Activated naive CD4-positive, alpha-beta T cell treated with anti-CD3 and anti-CD28 coated beads, Interleukin-2, amount 10 ng/mL, durations not matched to agents 7 days and 5 days (primary cell): ENCODE measurements at regions not wholly inside any gene's neighbourhood (a gene's known extent, or its start where the extent isn't known, plus 50 kb on each side); places are given as distances from the start of the nearest gene placed in this dataset.
"Not testable (repeated sequence)": the region's sequence is repeated elsewhere in the genome, so short reads cannot be mapped to it uniquely, and the experiment has no call there.

Experiments
- CTCF ChIA-PET: fragments of 350-600 bp; sonication (Branson Sonifier 250); formaldehyde crosslinking; loops from one replicate; lab custom pipeline; 2021; ENCODE audit warnings: antibody characterized with exemption; lab: Charles Lee
- DNase-seq: peaks from one replicate; pipeline ENCODE4 v3.0.0-alpha.2; 2020
- H3K27ac Mint-ChIP-seq: one replicate; pipeline ENCODE4 v1.8.0; 2021; ENCODE audit warnings: mild to moderate bottlenecking, moderate library complexity, mixed read lengths
- H3K27me3 Mint-ChIP-seq: one replicate; pipeline ENCODE4 v1.8.0; 2021; ENCODE audit warnings: mild to moderate bottlenecking, mixed read lengths
- H3K36me3 Mint-ChIP-seq: one replicate; pipeline ENCODE4 v1.8.0; 2021; ENCODE audit warnings: mixed read lengths
- H3K4me1 Mint-ChIP-seq: one replicate; pipeline ENCODE4 v1.8.0; 2021; ENCODE audit warnings: mixed read lengths
- H3K4me3 Mint-ChIP-seq: one replicate; pipeline ENCODE4 v1.8.0; 2021; ENCODE audit warnings: mild to moderate bottlenecking, moderate library complexity, mixed read lengths
- H3K9me3 Mint-ChIP-seq: one replicate; pipeline ENCODE4 v1.8.0; 2021; ENCODE audit warnings: mixed read lengths

DNA sequence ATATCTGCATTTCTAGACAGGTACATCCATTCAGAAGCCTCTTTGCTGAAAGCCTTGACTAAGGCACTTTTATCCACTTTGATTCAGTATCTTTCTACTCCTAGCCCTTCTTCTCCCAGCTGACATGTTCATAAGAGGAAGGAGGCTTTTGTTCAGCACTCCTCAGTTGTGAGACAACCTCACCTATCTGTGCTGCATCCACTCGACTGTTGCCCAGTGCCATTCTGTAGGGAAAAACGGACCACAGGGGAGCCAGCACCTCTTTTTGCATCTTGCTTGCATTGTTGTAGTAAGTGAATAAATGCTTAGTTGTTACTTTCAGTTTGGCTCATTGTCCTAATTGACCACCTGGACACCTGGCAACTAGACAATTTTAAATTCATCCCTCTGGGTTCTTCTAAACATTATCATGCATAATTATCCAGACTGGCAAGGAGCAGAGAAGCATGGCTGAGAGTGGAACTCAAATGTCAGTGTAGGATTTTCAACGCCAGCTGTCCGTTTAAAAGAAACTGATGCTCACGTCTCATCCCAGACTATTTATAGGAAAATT is 83.8 kb upstream of the BOD1L1 start:
- H3K4me1 Mint-ChIP-seq: no peaks in the 10 kb centered on the region
- H3K27me3 Mint-ChIP-seq: no peaks in the 10 kb centered on the region
- H3K9me3 Mint-ChIP-seq: no peaks in the 10 kb centered on the region
- H3K36me3 Mint-ChIP-seq: no peaks in the 10 kb centered on the region
- no peak for DNase-seq
- no peak overlapping the region for H3K27ac Mint-ChIP-seq
- CTCF ChIA-PET: no interaction called here
- no peak overlapping the region for H3K4me3 Mint-ChIP-seq

DNA sequence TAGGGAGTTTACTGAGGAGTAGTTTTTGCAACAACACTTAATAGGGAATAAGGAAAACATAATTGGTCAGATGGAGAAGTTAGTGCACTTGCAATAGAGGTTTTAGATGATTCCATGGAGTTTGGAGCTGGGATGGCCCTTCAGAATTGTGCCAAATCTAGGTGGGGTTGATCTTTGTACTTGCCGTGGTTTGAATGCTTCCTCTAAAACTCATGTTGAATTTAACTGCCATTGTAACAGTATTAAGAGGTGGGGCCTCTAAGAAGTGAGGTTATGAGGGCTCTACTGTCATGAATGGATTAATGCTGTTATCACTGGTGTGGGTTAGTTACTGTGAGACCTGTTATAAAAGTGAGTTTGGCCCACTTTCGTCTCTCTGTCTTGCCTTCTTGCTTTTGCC is 94.4 kb upstream of the BOD1L1 start:
- Mint-ChIP-seq H3K4me1 (no peaks in the 10 kb centered on the region), H3K27ac (no peak overlapping the region), H3K9me3 (no peaks in the 10 kb centered on the region), H3K36me3 (no peaks in the 10 kb centered on the region), H3K27me3 (no peaks in the 10 kb centered on the region), H3K4me3 (no peak overlapping the region)
- no peak for DNase-seq
- CTCF ChIA-PET: no interaction called here

DNA sequence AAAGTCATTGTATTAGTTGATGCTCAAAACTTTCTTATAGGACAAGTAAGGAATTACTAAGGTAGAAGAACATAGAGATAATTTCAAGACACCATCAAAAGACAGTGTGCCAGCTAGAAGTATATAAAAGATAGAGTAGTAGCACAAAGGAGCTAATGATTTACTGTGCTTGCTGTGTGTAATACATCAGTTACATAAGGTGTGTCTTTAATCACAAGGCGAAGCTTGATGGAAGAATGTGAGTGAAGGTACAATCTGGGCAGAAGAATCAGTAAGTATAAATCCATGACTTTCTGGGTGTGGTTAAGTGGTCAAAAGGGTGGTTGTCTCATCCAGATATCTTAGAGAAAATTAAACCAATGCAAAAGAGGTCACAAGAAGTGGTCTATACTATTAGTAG is 95.1 kb upstream of the BOD1L1 start:
- CTCF ChIA-PET: no interaction called here
- no peak overlapping the region for H3K27ac Mint-ChIP-seq
- H3K36me3 Mint-ChIP-seq: no peaks in the 10 kb centered on the region
- DNase-seq: no peak
- no peak overlapping the region for H3K4me3 Mint-ChIP-seq
- no peaks in the 10 kb centered on the region for H3K4me1 Mint-ChIP-seq
- no peaks in the 10 kb centered on the region for H3K27me3 Mint-ChIP-seq
- H3K9me3 Mint-ChIP-seq: no peaks in the 10 kb centered on the region

DNA sequence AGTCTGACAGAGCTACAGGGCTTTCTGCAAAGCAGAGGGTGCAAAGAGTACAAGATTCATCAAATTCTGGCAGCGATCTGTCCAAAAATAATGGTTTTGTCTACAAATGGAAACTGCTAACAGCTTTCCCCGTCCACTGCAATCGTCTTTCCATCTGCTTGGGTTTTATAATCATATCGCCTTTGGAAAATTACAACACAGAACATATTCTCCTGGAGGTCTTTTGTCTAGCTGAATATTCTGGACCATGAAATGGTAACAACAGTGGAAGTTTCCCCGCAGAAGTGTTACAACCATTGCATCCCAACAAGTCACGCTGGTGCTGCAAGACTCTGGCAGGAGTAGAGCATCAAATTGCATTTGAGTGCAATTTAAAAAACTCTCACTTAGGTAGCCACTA is 101.2 kb upstream of the BOD1L1 start:
- Mint-ChIP-seq H3K27ac (no peak overlapping the region), H3K36me3 (no peaks in the 10 kb centered on the region), H3K4me3 (no peak overlapping the region), H3K27me3 (no peaks in the 10 kb centered on the region), H3K9me3 (no peaks in the 10 kb centered on the region), H3K4me1 (no peaks in the 10 kb centered on the region)
- CTCF ChIA-PET: no interaction called here
- DNase-seq: no peak

DNA sequence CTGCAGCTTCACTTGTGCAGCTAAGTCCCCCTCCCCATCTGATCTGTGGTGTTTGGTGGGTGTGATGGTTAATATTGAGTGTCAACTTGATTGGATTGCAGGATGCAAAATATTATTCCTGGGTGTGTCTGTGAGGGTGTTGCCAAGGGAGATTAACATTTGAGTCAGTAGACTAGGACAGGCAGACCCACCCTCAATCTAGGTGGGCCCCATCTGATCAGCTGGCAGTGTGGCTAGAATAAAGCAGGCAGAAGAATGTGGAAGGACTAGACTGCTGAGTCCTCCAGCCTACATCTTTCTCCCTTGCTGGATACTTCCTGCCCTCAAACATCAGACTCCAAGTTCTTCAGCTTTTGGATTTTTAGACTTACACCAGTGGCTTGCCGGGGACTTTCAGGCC is 103.5 kb upstream of the BOD1L1 start:
- Mint-ChIP-seq H3K4me1 (no peaks in the 10 kb centered on the region), H3K9me3 (no peaks in the 10 kb centered on the region), H3K36me3 (no peaks in the 10 kb centered on the region), H3K4me3 (no peak overlapping the region), H3K27me3 (no peaks in the 10 kb centered on the region), H3K27ac (no peak overlapping the region)
- CTCF ChIA-PET: no interaction called here
- DNase-seq: no peak

DNA sequence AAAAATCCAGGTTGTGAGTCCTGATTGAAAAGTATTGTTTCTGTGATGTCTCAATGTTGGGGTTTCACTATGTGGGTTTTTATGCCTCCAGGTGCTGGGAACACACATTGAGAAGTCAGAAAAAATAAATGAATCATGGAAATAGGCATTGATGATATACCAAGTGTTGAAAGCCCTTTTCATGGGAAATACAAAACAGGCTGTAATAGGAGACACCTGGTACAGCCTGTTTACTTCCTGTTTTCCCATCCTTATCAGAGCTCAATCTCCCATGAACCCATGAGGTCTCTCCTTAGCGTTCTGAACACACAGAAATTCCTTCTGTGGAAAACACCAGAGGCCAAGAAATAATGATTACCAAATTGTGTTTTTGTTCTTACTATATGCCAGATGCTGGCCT is 106.3 kb upstream of the BOD1L1 start:
- H3K36me3 Mint-ChIP-seq: no peaks in the 10 kb centered on the region
- no peak overlapping the region for H3K4me3 Mint-ChIP-seq
- CTCF ChIA-PET: no interaction called here
- H3K27ac Mint-ChIP-seq: no peak overlapping the region
- no peaks in the 10 kb centered on the region for H3K4me1 Mint-ChIP-seq
- no peaks in the 10 kb centered on the region for H3K27me3 Mint-ChIP-seq
- H3K9me3 Mint-ChIP-seq: no peaks in the 10 kb centered on the region
- DNase-seq: no peak

DNA sequence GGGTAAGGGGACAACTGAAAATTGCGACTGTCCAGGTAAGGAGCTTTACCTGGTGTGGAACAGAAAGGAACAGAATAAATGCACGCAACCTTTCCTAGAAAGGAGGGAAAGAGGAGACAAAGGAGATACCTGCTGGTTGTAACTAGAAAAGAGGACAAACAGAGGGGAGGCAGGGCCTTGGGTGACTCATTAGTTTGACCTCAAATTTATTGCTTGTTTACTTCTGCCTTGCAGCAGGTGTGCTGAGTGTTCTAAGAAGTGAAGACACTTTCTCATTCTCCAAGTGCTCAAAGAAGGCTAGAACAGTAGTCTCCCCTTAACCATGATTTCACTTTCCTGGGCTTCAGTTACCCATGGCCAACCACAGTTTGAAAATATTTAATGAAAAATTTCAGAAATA is 123.1 kb upstream of the BOD1L1 start:
- H3K4me1 Mint-ChIP-seq: no peaks in the 10 kb centered on the region
- no peaks in the 10 kb centered on the region for H3K36me3 Mint-ChIP-seq
- no peaks in the 10 kb centered on the region for H3K9me3 Mint-ChIP-seq
- no peak for DNase-seq
- no peak overlapping the region for H3K4me3 Mint-ChIP-seq
- H3K27me3 Mint-ChIP-seq: no peaks in the 10 kb centered on the region
- H3K27ac Mint-ChIP-seq: no peak overlapping the region
- CTCF ChIA-PET: no interaction called here

DNA sequence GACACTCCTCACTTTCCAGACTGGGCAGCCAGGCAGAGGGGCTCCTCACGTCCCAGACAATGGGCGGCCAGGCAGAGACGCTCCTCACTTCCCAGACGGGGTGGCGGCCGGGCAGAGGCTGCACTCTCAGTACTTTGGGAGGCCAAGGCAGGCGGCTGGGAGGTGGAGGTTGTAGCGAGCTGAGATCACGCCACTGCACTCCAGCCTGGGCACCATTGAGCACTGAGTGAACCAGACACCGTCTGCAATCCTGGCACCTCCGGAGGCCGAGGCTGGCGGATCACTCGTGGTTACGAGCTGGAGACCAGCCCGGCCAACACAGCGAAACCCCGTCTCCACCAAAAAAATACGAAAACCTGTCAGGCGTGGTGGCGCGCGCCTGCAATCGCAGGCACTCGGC is 134.1 kb upstream of the BOD1L1 start:
- H3K27me3 Mint-ChIP-seq, CTCF ChIA-PET, H3K27ac Mint-ChIP-seq, DNase-seq, H3K4me1 Mint-ChIP-seq, H3K4me3 Mint-ChIP-seq, H3K36me3 Mint-ChIP-seq: not testable (repeated sequence)
- peaks cover 15% of the 10 kb centered on the region for H3K9me3 Mint-ChIP-seq

DNA sequence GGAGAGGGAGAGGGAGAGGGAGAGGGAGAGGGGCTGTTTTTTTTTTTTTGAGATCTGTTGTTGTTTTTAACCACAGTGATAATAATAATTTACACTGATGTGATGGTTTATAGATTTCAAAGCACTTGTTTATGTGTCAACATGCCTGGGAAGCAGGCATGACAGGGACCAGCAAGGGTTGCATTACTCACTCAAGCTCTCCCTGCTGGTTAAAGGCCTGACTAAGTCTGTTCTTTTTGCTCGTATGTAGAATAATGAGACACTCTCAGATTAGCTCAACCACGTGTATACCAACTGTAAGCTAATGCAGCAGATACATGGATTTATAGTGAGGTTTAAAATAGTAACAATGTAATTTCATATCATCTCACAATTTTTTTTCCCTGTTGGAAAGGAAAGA is 134.6 kb upstream of the BOD1L1 start:
- no peak overlapping the region for H3K27ac Mint-ChIP-seq

DNA sequence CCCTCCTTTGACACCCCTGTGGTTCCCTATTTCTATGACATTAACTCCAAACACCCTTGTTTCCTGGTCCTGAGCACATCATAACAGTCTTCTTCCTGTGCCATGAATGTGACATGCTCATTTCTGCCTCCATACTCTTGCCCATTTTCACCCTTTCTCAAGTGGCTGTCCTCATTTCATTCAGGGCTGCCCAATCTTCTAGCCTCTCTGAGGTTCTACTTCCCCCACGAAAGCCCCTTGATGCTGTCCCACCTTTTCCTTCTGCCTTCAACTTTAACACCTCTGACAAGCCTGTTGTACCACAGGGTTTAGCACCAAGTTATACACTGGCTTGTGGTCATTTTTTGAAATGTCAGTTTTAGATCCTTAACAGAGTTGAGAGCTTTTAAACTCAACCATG is 136.2 kb upstream of the BOD1L1 start:
- H3K27me3 Mint-ChIP-seq: no peaks in the 10 kb centered on the region
- no peak overlapping the region for H3K27ac Mint-ChIP-seq
- no peaks in the 10 kb centered on the region for H3K4me1 Mint-ChIP-seq
- DNase-seq: no peak
- no peak overlapping the region for H3K4me3 Mint-ChIP-seq
- CTCF ChIA-PET: no interaction called here
- no peaks in the 10 kb centered on the region for H3K36me3 Mint-ChIP-seq
- H3K9me3 Mint-ChIP-seq: peaks cover 8% of the 10 kb centered on the region

More for the DNA sequence above, 134.6 kb upstream of the BOD1L1 start:
- Mint-ChIP-seq H3K9me3 (peaks cover 15% of the 10 kb centered on the region), H3K36me3 (no peaks in the 10 kb centered on the region), H3K4me3 (no peak overlapping the region), H3K4me1 (no peaks in the 10 kb centered on the region), H3K27me3 (no peaks in the 10 kb centered on the region)
- CTCF ChIA-PET: no interaction called here
- DNase-seq: no peak

DNA sequence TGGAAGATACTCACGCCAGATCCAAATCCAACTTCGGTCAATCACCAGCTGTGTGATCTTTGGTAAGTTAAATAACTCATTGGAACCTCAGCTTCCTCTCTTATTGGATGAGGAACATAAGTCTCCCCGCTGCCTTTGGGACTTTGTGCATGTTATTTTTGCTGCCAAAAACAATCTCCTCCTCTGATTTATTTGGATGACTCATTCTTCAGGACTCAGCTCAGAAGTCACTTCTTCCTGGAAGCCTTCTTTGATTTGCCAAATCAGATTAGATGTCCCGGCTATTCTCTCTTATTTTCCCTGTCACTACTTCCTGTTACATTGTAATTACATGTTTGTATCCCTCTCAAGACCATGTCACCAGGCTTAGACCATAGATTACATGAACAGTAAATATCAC is 138.0 kb upstream of the BOD1L1 start:
- Mint-ChIP-seq H3K4me1 (no peaks in the 10 kb centered on the region), H3K27me3 (no peaks in the 10 kb centered on the region), H3K9me3 (peaks cover 4% of the 10 kb centered on the region), H3K27ac (no peak overlapping the region), H3K36me3 (no peaks in the 10 kb centered on the region), H3K4me3 (no peak overlapping the region)
- no peak for DNase-seq
- CTCF ChIA-PET: no interaction called here

DNA sequence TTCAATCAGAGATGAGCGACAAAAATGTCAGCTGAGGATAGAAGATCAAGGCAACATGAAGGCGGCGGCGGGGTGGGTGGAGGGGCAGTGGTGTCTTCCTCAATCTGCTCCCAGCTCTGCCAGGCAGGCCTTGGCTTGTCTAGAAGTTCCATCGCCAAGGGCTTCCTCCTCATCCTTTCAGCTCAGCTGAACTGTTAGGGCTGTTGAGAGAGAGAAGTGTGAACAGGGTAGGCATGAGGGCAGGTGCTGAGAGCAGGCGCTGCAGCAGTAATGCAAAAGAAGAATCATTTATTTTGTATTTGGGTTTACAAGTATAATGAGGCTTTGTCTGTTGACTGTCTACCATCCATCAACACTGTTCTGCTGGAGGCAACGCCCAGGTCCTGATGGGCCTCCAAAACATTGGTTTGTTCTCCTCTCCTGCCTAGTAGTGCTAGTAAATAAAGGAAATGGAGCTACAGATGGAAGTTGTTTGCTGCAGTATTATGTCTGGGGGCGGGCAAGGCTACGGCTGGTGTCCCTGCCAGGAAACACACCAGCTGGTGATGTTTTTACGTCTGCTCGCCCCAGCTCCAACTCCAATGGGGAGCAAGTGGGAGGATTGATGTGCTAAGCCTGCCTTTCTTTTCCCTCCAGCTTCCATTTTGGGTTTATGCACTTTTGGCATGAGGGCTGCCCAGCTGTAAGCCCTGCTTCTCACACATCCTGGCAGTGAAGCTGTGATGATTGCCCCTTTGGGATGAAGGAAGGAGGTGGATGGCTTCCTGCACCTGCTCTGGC is 139.4 kb upstream of the BOD1L1 start:
- Mint-ChIP-seq H3K27ac (no peak overlapping the region), H3K27me3 (no peaks in the 10 kb centered on the region), H3K36me3 (no peaks in the 10 kb centered on the region), H3K4me3 (no peak overlapping the region), H3K9me3 (peaks cover 4% of the 10 kb centered on the region), H3K4me1 (no peaks in the 10 kb centered on the region)
- DNase-seq: no peak
- CTCF ChIA-PET: no interaction called here

DNA sequence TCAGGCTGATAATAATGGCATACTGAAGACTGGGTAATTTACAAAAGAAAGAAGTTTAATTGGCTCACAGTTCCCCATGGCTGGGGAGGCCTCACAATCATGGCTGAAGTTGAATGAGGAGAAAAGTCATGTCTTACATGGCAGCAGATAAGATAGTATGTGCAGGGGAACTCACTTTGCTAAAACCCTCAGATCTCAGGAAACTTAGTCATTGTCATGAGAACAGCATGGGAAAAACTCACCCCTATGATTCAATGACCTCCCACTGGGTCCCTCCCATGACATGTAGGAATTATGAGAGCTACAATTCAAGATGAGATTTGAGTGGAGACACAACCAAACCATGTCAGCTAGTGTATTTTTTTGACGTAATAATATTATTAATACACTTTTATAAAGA is 149.8 kb upstream of the BOD1L1 start:
- Mint-ChIP-seq H3K4me3 (no peak overlapping the region), H3K4me1 (no peaks in the 10 kb centered on the region), H3K27me3 (no peaks in the 10 kb centered on the region), H3K27ac (no peak overlapping the region), H3K9me3 (peaks cover 5% of the 10 kb centered on the region), H3K36me3 (no peaks in the 10 kb centered on the region)
- no peak for DNase-seq
- CTCF ChIA-PET: no interaction called here

DNA sequence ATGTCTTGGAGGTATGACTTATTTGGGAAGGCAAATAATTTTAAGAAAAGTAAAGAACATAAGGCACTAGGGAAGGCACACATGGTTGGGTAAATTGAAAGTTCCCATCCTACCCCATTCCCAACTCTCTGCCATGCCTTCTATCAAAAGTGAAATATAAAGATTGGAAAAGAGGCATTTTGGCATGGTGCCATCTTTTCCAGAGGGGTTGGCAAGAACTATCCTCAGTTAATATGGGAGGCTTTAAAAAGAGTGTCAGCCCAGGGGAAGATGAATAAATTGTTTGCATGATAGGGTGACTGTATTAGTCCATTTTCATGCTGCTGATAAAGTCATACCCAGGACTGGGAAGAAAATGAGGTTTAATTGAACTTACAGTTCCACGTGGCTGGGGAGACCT is 150.8 kb upstream of the BOD1L1 start:
- H3K36me3 Mint-ChIP-seq: no peaks in the 10 kb centered on the region
- peaks cover 5% of the 10 kb centered on the region for H3K9me3 Mint-ChIP-seq
- DNase-seq: no peak
- CTCF ChIA-PET: no interaction called here
- H3K27me3 Mint-ChIP-seq: no peaks in the 10 kb centered on the region
- H3K4me3 Mint-ChIP-seq: no peak overlapping the region
- no peak overlapping the region for H3K27ac Mint-ChIP-seq
- H3K4me1 Mint-ChIP-seq: no peaks in the 10 kb centered on the region

DNA sequence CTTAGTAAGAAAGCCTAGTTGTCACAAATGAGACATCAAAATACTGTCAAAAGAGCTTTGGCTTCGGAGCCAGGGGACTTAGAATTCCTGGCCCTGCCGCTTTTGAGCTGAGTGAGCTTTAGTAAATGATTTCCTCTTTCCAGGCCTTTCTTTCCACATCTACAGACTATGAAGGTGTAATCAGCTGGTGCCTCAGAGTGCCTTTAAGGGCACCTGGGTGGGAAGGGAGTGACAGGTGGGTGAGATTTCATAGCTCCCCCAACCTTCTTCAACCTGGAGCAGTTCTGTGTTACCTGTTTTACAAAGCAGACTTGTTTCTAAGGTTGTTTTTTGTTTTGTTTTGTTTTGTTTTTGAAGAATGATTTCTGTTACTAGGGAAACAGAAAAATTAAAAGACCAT is 154.7 kb upstream of the BOD1L1 start:
- Mint-ChIP-seq H3K27me3 (no peaks in the 10 kb centered on the region), H3K27ac (no peak overlapping the region), H3K9me3 (peaks cover 5% of the 10 kb centered on the region), H3K4me1 (no peaks in the 10 kb centered on the region), H3K4me3 (no peak overlapping the region), H3K36me3 (no peaks in the 10 kb centered on the region)
- CTCF ChIA-PET: no interaction called here
- no peak for DNase-seq
